ENCODE measurements at regions not wholly inside any gene's neighbourhood (a gene's known extent, or its start where the extent isn't known, plus 50 kb on each side); places are given as distances from the start of the nearest gene placed in this dataset.

DNA sequence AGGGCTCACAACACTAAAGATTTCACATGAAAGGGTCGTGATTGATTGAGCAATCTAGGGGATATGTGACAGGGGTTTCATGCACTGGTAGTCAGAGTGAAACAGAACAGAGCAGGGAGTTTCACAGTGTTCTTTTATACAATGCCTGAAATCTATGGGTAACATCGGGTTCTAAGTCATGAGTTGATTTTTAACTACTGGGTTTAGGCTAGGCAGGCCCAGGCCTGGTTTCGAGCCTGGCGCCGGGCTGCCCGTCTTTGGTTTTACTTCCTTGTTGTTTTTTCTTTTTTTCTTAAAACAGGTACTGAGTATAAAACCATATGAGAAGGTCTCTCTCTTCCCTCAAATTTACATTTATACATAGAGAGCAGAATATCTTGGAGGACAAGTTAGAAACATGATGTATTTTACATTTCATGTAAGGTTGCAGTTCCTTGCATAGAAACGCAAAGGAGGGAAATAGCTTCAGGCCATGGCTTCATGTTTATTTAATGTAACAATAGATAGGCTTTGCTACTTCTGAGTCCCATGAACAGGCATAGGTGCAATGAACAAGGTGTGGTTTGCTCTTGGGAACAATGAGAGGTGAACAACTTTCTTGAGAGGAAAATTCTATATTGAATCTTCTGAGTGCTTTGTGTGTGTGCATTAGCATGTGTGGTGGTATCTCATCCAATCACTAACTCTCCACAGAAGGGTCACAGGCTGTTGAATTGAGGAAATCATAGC lies 128.9 kb upstream of the RXFP2 start:
- TF ChIP-seq, protein P1, sequence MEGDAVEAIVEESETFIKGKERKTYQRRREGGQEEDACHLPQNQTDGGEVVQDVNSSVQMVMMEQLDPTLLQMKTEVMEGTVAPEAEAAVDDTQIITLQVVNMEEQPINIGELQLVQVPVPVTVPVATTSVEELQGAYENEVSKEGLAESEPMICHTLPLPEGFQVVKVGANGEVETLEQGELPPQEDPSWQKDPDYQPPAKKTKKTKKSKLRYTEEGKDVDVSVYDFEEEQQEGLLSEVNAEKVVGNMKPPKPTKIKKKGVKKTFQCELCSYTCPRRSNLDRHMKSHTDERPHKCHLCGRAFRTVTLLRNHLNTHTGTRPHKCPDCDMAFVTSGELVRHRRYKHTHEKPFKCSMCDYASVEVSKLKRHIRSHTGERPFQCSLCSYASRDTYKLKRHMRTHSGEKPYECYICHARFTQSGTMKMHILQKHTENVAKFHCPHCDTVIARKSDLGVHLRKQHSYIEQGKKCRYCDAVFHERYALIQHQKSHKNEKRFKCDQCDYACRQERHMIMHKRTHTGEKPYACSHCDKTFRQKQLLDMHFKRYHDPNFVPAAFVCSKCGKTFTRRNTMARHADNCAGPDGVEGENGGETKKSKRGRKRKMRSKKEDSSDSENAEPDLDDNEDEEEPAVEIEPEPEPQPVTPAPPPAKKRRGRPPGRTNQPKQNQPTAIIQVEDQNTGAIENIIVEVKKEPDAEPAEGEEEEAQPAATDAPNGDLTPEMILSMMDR (IDR thresholded peaks at IDR 0.05): no peak
- TF ChIP-seq POLR2A (IDR thresholded peaks at IDR 0.05): no peak

Data from Peyer's patch (tissue), 4 donors.